DND-41 (cell line): ENCODE measurements at regions not wholly inside any gene's neighbourhood (a gene's known extent, or its start where the extent isn't known, plus 50 kb on each side); places are given as distances from the start of the nearest gene placed in this dataset.

Source experiments
- ATAC-seq: fragments of 200-7000 bp; cut with Tn5 transposase; 3 replicates; pipeline ENCODE4 v1.9.1; 2021; ENCODE audit warnings: low read depth; ENCODE audit not compliant: insufficient read depth
- DNase-seq: peaks from one replicate; pipeline ENCODE4 v3.0.0-alpha.2; 2020
- H2AFZ ChIP-seq: 2 replicates; pipeline ENCODE4 v1.6.0; 2012; ENCODE audit warnings: low read depth, low read length
- H3K27ac ChIP-seq: 2 replicates; pipeline ENCODE4 v1.5.1; 2012; ENCODE audit warnings: low read length, inconsistent platforms
- H3K27me3 ChIP-seq: fragments of 200-600 bp; sonication (generic); 2 replicates; pipeline ENCODE4 v1.6.0; 2012; ENCODE audit warnings: low read length, mild to moderate bottlenecking, inconsistent platforms; ENCODE audit not compliant: insufficient read depth, poor library complexity
- H3K36me3 ChIP-seq: 2 replicates; pipeline ENCODE4 v1.5.1; 2012; ENCODE audit warnings: low read length, inconsistent platforms; ENCODE audit not compliant: insufficient read depth
- H3K4me1 ChIP-seq: 2 replicates; pipeline ENCODE4 v1.5.1; 2012; ENCODE audit warnings: mild to moderate bottlenecking, low read length; ENCODE audit not compliant: insufficient read depth
- H3K4me2 ChIP-seq: 2 replicates; pipeline ENCODE4 v1.6.0; 2012; ENCODE audit warnings: mild to moderate bottlenecking, moderate library complexity, low read length, inconsistent platforms; ENCODE audit not compliant: insufficient read depth
- H3K4me3 ChIP-seq, 2 experiments: fragments of 200-600 bp in 1 of 2; shearing (Covaris generic) in 1 of 2; 2 replicates each; pipeline ENCODE4 v1.5.1; 2012 to 2016; ENCODE audit warnings: inconsistent platforms in 2 of 2, low read length in 2 of 2, mild to moderate bottlenecking in 2 of 2, low read depth in 1 of 2, moderate library complexity in 1 of 2
- H3K79me2 ChIP-seq: 2 replicates; pipeline ENCODE4 v1.6.0; 2012; ENCODE audit warnings: low read length, inconsistent platforms; ENCODE audit not compliant: insufficient read depth
- H3K9ac ChIP-seq: 2 replicates; pipeline ENCODE4 v1.6.0; 2012; ENCODE audit warnings: low read depth, mild to moderate bottlenecking, inconsistent platforms, low read length, moderate library complexity
- H3K9me3 ChIP-seq: 2 replicates; pipeline ENCODE4 v1.5.1; 2012; ENCODE audit warnings: low read length, moderate library complexity, mild to moderate bottlenecking, inconsistent platforms; ENCODE audit not compliant: insufficient read depth, severe bottlenecking
- H4K20me1 ChIP-seq: 2 replicates; pipeline ENCODE4 v1.6.0; 2012; ENCODE audit warnings: low read length; ENCODE audit not compliant: insufficient read depth
- CTCF ChIP-seq: IDR thresholded peaks from 2 replicates; pipeline ENCODE4 v1.5.1; 2012; ENCODE audit warnings: borderline replicate concordance, low read length, moderate library complexity, mild to moderate bottlenecking; ENCODE audit not compliant: poor library complexity, severe bottlenecking; ENCODE audit errors: extremely low read depth
- EZH2 ChIP-seq: IDR thresholded peaks from 3 replicates; pipeline ENCODE4 v1.6.1; 2012; ENCODE audit warnings: borderline replicate concordance, low read depth, mild to moderate bottlenecking, moderate library complexity, low read length, inconsistent platforms; ENCODE audit not compliant: severe bottlenecking

- H4K20me1 ChIP-seq, result no peaks in the 10 kb centered on the region
- no peaks in the 10 kb centered on the region for H3K27me3 ChIP-seq
- H3K9me3 ChIP-seq, result no peaks in the 10 kb centered on the region
- H3K36me3 ChIP-seq, result no peaks in the 10 kb centered on the region
- ATAC-seq (no peak), DNase-seq (no peak)
- no peaks in the 10 kb centered on the region for H3K79me2 ChIP-seq
- no peak for TF ChIP-seq EZH2
- no peak for TF ChIP-seq CTCF
- no peak overlapping the region for H3K4me2 ChIP-seq
- no peaks in the 10 kb centered on the region for H3K4me1 ChIP-seq
- no peak overlapping the region for H3K9ac ChIP-seq
- H2AFZ ChIP-seq, result no peak overlapping the region
- H3K27ac ChIP-seq, result no peak overlapping the region
- H3K4me3 ChIP-seq, result no peak overlapping the region
Measured at GRCh38 chr20:55160037-55160436, 684.6 kb downstream of the DOK5 start.

DNA sequence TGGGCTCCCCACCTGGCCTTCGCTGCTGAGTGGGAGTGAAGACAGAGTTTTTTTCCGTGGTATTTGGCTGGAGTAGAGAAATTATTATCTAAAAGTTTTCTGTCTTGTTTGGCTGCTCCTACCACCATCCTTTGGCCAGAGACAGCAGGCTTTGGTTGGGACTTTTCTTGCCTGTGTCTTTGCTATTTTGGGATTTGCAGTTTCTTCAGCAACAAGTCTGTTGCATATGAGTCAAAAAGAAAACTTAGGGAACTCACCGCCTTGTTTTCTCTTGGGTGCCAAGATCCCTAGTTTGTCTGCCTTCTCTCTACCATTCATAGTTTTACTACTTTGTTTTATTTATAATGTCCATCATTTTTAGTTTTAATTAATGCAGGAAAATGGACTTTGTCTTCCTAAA lies 683.8 kb downstream of the DOK5 start:
- TF ChIP-seq CTCF, result no peak

GRCh38 chr20:55158446-55158845 lies 683.1 kb downstream of the DOK5 start:
- DNase-seq (no peak), ATAC-seq (no peak)
- H3K36me3 ChIP-seq, result no peaks in the 10 kb centered on the region
- H3K4me3 ChIP-seq, result no peak overlapping the region
- H3K27ac ChIP-seq, result no peak overlapping the region
- no peaks in the 10 kb centered on the region for H3K27me3 ChIP-seq
- no peaks in the 10 kb centered on the region for H3K79me2 ChIP-seq
- no peak overlapping the region for H2AFZ ChIP-seq
- no peak overlapping the region for H3K4me2 ChIP-seq
- no peaks in the 10 kb centered on the region for H4K20me1 ChIP-seq
- no peak overlapping the region for H3K9ac ChIP-seq
- no peak for TF ChIP-seq CTCF
- H3K4me1 ChIP-seq, result no peaks in the 10 kb centered on the region
- no peaks in the 10 kb centered on the region for H3K9me3 ChIP-seq

More for the DNA sequence above, 683.8 kb downstream of the DOK5 start:
- no peak overlapping the region for H3K4me3 ChIP-seq
- H3K4me1 ChIP-seq, result no peaks in the 10 kb centered on the region
- DNase-seq (no peak), ATAC-seq (no peak)
- no peak overlapping the region for H3K4me2 ChIP-seq
- H3K79me2 ChIP-seq, result no peaks in the 10 kb centered on the region
- no peaks in the 10 kb centered on the region for H3K36me3 ChIP-seq
- H3K27ac ChIP-seq, result no peak overlapping the region
- no peak overlapping the region for H3K9ac ChIP-seq
- no peaks in the 10 kb centered on the region for H3K27me3 ChIP-seq
- no peaks in the 10 kb centered on the region for H3K9me3 ChIP-seq
- no peak overlapping the region for H2AFZ ChIP-seq
- H4K20me1 ChIP-seq, result no peaks in the 10 kb centered on the region

GRCh38 chr20:55155360-55155759 lies 680.0 kb downstream of the DOK5 start:
- ATAC-seq, result no peak
- no peaks in the 10 kb centered on the region for H3K36me3 ChIP-seq
- no peak overlapping the region for H3K9ac ChIP-seq
- no peaks in the 10 kb centered on the region for H3K27me3 ChIP-seq
- H3K4me1 ChIP-seq, result no peaks in the 10 kb centered on the region
- no peak for TF ChIP-seq EZH2
- TF ChIP-seq CTCF, result no peak
- no peaks in the 10 kb centered on the region for H3K9me3 ChIP-seq
- DNase-seq, result no peak
- no peak overlapping the region for H3K27ac ChIP-seq
- H3K79me2 ChIP-seq, result no peaks in the 10 kb centered on the region
- no peak overlapping the region for H2AFZ ChIP-seq
- H3K4me2 ChIP-seq, result no peak overlapping the region
- no peaks in the 10 kb centered on the region for H4K20me1 ChIP-seq
- no peak overlapping the region for H3K4me3 ChIP-seq
